Esophagus squamous epithelium (tissue), 4 donors: ENCODE measurements at regions not wholly inside any gene's neighbourhood (a gene's known extent, or its start where the extent isn't known, plus 50 kb on each side); places are given as distances from the start of the nearest gene placed in this dataset.
"Not testable (repeated sequence)": the region's sequence is repeated elsewhere in the genome, so short reads cannot be mapped to it uniquely, and the experiment has no call there.

Experiments
- POLR2A ChIP-seq, 4 donors: fragments of 450-650 bp; IDR thresholded peaks; one replicate each; pipeline ENCODE4 v1.6.1; 2017; ENCODE audit warnings: antibody characterized with exemption in 4 of 4, mild to moderate bottlenecking in 4 of 4, moderate library complexity in 3 of 4
- TF ChIP-seq, protein P1 (sequence below), 6 experiments: fragments of 450-650 bp in 4 of 6; fragments of 200-600 bp in 2 of 6; sonication (generic) in 2 of 6; IDR thresholded peaks; one replicate each; pipeline ENCODE4 v1.5.1; 2016 to 2019; ENCODE audit warnings: antibody characterized with exemption in 6 of 6, mild to moderate bottlenecking in 4 of 6, moderate library complexity in 4 of 6

DNA sequence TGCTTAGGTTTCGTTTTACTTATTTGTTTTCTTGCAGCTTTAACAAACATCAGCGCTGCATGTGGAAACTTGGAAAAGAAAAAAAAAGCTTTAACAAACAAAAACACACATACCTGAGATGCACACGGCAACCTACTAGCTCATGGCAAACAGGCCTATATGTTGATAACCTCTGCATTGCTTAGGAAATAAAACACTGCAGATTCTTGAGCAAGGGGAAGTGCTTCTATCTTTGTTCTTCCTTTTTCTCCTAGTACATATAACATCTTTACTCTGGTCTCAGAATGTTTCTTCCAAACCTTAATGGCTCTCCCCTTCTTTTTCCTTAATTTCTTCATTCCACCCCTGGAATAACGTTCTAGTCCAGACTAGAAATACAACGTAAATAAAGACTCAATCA, 142.9 kb upstream of the NBPF9 start:
- TF ChIP-seq, protein P1, sequence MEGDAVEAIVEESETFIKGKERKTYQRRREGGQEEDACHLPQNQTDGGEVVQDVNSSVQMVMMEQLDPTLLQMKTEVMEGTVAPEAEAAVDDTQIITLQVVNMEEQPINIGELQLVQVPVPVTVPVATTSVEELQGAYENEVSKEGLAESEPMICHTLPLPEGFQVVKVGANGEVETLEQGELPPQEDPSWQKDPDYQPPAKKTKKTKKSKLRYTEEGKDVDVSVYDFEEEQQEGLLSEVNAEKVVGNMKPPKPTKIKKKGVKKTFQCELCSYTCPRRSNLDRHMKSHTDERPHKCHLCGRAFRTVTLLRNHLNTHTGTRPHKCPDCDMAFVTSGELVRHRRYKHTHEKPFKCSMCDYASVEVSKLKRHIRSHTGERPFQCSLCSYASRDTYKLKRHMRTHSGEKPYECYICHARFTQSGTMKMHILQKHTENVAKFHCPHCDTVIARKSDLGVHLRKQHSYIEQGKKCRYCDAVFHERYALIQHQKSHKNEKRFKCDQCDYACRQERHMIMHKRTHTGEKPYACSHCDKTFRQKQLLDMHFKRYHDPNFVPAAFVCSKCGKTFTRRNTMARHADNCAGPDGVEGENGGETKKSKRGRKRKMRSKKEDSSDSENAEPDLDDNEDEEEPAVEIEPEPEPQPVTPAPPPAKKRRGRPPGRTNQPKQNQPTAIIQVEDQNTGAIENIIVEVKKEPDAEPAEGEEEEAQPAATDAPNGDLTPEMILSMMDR (IDR thresholded peaks at IDR 0.05): not testable (repeated sequence)
- TF ChIP-seq POLR2A (IDR thresholded peaks at IDR 0.05): not testable (repeated sequence)
